Endothelial cell of umbilical vein (primary cell): ENCODE measurements at regions not wholly inside any gene's neighbourhood (a gene's known extent, or its start where the extent isn't known, plus 50 kb on each side); places are given as distances from the start of the nearest gene placed in this dataset.

Experiments used
- POLR2A ChIP-seq: IDR thresholded peaks from 2 replicates; pipeline ENCODE4 v1.6.1; 2012; ENCODE audit warnings: low read depth, mild to moderate bottlenecking, control low read depth, low read length
- TF ChIP-seq, protein P1 (sequence below): IDR thresholded peaks from 2 replicates; pipeline ENCODE4 v1.6.1; 2011; ENCODE audit not compliant: insufficient read depth, insufficient read length

DNA sequence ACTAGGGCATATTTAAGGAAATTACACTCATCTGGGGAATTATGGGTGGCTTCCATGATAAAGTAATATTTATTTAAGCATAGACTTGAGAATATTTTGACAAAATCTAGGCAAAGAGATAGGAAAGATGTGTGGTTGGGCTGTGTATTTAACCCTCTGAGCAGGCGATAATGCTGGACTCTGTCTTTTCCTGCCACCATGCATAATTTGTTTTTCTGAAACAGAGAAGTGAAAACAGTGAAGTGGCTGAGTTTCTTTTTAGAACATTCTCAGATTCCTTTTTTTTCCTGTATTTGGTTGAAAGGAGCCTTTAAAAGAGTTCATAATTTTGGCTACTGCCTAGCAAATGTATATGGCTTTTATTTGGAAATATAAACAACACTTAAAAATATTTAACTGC, 104.8 kb upstream of the CDH19 start:
- no peak for TF ChIP-seq POLR2A
- TF ChIP-seq, protein P1, sequence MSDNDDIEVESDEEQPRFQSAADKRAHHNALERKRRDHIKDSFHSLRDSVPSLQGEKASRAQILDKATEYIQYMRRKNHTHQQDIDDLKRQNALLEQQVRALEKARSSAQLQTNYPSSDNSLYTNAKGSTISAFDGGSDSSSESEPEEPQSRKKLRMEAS = no peak
